BE2C (cell line): ENCODE measurements at regions not wholly inside any gene's neighbourhood (a gene's known extent, or its start where the extent isn't known, plus 50 kb on each side); places are given as distances from the start of the nearest gene placed in this dataset.

ENCODE experiments used
- DNase-seq: peaks from one replicate; pipeline ENCODE4 v3.0.0-alpha.2; 2020
- H3K27me3 ChIP-seq: fragments of 250-450 bp; sonication (Bioruptor Pico); 2 replicates; pipeline ENCODE4 v1.5.1; 2020; ENCODE audit warnings: mild to moderate bottlenecking
- H3K36me3 ChIP-seq: fragments of 250-450 bp; sonication (Bioruptor Pico); 2 replicates; pipeline ENCODE4 v1.5.1; 2020; ENCODE audit warnings: mild to moderate bottlenecking
- H3K4me1 ChIP-seq: fragments of 250-450 bp; sonication (Bioruptor Pico); 2 replicates; pipeline ENCODE4 v1.5.1; 2020
- H3K4me3 ChIP-seq: 2 replicates; pipeline ENCODE4 v1.5.1; 2011; ENCODE audit warnings: low read depth, low read length
- H3K9me3 ChIP-seq: fragments of 250-450 bp; sonication (Bioruptor Pico); 2 replicates; pipeline ENCODE4 v1.5.1; 2020
- TF ChIP-seq, protein P1 (sequence below): IDR thresholded peaks from 2 replicates; pipeline ENCODE4 v1.5.1; 2012; ENCODE audit warnings: mild to moderate bottlenecking, low read depth, low read length

DNA sequence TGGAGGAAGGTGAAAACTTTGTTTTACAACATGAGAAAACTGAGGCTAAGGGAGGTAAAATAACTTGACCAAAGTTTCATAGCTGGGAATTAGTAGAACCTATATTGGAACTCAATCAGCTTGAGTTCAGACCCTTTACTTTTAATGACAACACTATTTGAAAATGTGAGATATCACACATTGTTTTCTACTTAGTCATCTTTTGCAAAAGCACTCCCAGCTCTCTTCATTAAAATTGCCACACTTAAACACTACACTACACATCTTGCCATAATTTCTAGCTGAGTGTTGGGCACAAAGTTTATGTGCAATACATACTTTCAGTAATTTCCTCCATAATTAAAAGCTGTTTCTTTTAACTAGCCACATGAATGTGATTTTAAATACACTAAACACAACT lies 230.4 kb upstream of the DCBLD2 start:
- TF ChIP-seq, protein P1, sequence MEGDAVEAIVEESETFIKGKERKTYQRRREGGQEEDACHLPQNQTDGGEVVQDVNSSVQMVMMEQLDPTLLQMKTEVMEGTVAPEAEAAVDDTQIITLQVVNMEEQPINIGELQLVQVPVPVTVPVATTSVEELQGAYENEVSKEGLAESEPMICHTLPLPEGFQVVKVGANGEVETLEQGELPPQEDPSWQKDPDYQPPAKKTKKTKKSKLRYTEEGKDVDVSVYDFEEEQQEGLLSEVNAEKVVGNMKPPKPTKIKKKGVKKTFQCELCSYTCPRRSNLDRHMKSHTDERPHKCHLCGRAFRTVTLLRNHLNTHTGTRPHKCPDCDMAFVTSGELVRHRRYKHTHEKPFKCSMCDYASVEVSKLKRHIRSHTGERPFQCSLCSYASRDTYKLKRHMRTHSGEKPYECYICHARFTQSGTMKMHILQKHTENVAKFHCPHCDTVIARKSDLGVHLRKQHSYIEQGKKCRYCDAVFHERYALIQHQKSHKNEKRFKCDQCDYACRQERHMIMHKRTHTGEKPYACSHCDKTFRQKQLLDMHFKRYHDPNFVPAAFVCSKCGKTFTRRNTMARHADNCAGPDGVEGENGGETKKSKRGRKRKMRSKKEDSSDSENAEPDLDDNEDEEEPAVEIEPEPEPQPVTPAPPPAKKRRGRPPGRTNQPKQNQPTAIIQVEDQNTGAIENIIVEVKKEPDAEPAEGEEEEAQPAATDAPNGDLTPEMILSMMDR, result no peak
- no peaks in the 10 kb centered on the region for H3K9me3 ChIP-seq
- H3K4me3 ChIP-seq, result no peak overlapping the region

DNA sequence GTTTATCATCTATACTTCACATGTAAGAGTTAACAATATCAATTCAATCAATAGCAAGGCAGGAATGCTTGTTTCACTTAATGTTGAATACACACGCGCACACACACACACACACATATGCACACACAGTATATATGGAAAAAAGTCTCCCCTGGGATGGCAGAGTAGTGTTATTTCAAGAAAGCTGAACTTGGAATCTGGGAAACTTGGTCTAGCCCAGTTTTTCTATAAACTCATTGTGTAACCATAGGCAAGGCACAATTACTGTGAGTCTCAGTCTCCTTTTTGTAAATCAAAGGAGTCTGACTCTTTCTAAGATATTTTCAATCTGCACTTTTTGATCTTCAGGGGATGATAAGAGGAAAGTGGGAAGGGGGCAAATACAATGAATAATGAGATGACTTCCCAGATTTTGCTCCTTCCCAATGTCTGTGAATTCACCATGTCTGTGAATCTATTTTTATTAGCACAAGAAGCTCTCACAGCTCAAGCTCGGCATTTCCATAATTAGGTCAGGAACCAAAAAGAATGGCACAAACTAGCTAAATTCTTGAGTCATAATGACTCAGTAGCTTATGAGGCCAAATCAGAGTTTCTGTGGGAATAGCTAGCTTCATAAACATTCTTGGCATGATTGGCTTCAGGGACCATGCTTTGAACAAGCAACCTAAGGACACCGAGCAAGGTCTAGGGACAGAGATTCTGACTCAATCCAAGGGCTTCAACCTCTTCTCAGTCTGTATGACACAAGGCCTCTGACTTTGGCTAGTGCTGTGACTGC lies 227.4 kb upstream of the DCBLD2 start:
- TF ChIP-seq, protein P1, result no peak
- Histone ChIP-seq H3K27me3 (no peaks in the 10 kb centered on the region), H3K36me3 (no peaks in the 10 kb centered on the region), H3K4me3 (no peak overlapping the region), H3K9me3 (no peaks in the 10 kb centered on the region), H3K4me1 (no peaks in the 10 kb centered on the region)
- DNase-seq, result no peak

More for the DNA sequence above, 230.4 kb upstream of the DCBLD2 start:
- DNase-seq, result no peak
- no peaks in the 10 kb centered on the region for H3K36me3 ChIP-seq
- no peaks in the 10 kb centered on the region for H3K27me3 ChIP-seq
- H3K4me1 ChIP-seq, result no peaks in the 10 kb centered on the region

DNA sequence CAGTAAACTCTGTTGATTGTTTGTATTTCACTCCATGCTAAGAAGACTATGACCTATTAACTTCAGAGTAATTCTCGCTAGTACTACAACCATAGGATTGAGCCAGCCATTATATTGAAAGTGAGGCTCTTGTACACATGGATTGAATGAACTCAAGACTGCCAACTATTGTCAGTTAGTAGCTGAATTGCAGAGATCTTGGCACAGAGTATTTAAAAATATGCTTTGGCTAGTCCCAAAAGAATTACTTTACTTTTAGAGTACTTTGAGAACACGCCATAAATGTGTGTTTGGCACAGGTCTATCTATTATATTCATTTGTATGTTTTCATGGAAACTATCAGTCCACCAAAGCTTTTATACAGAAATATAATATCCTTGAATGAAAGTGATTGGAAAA lies 226.7 kb upstream of the DCBLD2 start:
- H3K4me1 ChIP-seq, result no peaks in the 10 kb centered on the region
- DNase-seq, result no peak
- no peaks in the 10 kb centered on the region for H3K9me3 ChIP-seq
- no peak overlapping the region for H3K4me3 ChIP-seq
- H3K36me3 ChIP-seq, result no peaks in the 10 kb centered on the region
- TF ChIP-seq, protein P1, result no peak
- H3K27me3 ChIP-seq, result no peaks in the 10 kb centered on the region

DNA sequence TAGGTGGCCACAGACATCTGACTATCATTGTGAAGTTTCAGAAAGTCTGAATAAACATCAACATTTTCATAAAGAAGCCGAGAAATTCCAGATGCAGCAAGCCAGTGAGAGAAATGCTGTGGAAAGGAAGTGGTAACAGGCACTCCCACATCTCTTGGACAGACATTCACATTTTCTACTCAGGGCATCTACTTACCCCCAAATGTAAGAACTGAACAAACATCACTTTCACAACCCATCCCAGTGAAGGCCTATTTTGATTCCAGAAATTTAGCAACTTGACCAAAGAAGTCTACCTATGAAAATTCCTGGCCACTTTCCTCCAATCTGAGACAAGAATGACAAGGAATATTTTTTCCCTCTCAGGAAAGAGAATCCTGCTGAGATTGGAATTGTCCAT lies 224.8 kb upstream of the DCBLD2 start:
- no peak for DNase-seq
- TF ChIP-seq, protein P1, result no peak
- H3K36me3 ChIP-seq, result no peaks in the 10 kb centered on the region
- H3K9me3 ChIP-seq, result no peaks in the 10 kb centered on the region
- H3K27me3 ChIP-seq, result no peaks in the 10 kb centered on the region
- no peaks in the 10 kb centered on the region for H3K4me1 ChIP-seq
- H3K4me3 ChIP-seq, result no peak overlapping the region

DNA sequence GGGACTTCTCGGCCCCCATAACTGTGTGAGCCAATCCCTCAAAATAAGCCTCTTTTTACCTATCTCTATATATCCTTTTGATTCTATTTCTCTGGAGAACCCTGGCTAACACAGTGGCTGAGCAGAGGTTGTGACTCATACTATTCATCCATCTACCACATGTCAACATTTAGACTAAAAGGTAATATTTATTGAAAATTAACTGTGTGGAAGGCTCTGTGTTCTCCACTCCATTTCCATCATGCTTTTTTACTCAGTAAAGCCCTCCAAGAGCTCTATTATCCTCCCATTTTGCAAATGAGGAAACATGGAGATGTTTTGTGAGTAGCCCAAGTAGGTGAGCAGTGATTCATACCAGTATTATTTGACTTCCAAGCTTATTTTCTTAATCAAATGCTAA lies 217.9 kb upstream of the DCBLD2 start:
- Histone ChIP-seq H3K27me3 (no peaks in the 10 kb centered on the region; the same call in 1 of the 2 replicates), H3K9me3 (no peaks in the 10 kb centered on the region), H3K4me3 (no peak overlapping the region), H3K36me3 (no peaks in the 10 kb centered on the region), H3K4me1 (no peaks in the 10 kb centered on the region)
- TF ChIP-seq, protein P1, result no peak
- DNase-seq, result no peak

DNA sequence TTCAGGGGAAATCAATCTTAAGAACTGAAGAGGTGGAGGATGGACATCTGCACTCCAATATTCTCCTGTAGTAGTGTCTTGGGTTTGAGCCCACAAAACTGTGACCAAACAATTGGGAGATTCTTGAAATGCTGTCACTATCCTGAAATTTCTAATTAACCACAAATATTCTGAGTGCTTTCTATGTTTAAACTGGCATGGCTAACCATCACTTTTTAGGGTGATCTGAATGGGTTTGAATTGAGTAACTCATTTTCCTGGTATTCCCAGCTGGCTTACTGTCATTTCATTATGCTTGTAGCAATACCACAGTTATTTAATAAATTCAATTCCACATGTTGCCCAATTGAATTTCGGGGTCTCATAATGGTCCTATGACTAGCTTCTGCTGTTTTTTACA lies 216.9 kb upstream of the DCBLD2 start:
- no peak overlapping the region for H3K4me3 ChIP-seq
- no peak for DNase-seq
- TF ChIP-seq, protein P1, result no peak

More for the DNA sequence above, 216.9 kb upstream of the DCBLD2 start:
- no peaks in the 10 kb centered on the region for H3K4me1 ChIP-seq
- no peaks in the 10 kb centered on the region; the same call in 1 of the 2 replicates for H3K27me3 ChIP-seq
- H3K9me3 ChIP-seq, result no peaks in the 10 kb centered on the region
- H3K36me3 ChIP-seq, result no peaks in the 10 kb centered on the region
